Stimulated activated CD8-positive, alpha-beta memory T cell treated with anti-CD3 and anti-CD28 coated beads, Interleukin-7, amount 100 ng/mL, for 48 hours (primary cell): ENCODE measurements at regions not wholly inside any gene's neighbourhood (a gene's known extent, or its start where the extent isn't known, plus 50 kb on each side); places are given as distances from the start of the nearest gene placed in this dataset.
"Not testable (repeated sequence)": the region's sequence is repeated elsewhere in the genome, so short reads cannot be mapped to it uniquely, and the experiment has no call there.

Experiments used
- DNase-seq, 2 donors: peaks; one replicate each; pipeline ENCODE4 v3.0.0-alpha.2; 2020; ENCODE audit warnings: low read depth in 1 of 2; ENCODE audit errors: extremely low read depth in 1 of 2

DNA sequence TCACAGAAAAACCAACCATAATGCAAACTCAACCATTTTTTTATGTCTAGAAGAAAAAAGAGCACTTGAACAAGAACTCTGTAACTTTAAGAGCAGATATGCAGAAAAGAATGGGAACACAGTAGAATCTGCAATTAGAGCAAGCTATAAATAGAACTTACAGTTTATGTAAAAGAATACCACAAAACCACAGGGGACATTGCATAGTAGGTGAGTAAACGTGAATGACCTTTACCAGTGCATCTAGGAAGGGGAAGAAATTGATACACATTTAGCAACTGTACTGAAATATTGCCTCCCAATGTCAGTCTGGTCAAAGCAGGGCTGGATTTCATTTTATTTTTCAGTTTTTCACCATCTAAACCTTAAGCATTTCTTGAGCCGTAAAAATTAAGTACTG lies 242.2 kb upstream of the EDNRB start:
- DNase-seq: no peak

DNA sequence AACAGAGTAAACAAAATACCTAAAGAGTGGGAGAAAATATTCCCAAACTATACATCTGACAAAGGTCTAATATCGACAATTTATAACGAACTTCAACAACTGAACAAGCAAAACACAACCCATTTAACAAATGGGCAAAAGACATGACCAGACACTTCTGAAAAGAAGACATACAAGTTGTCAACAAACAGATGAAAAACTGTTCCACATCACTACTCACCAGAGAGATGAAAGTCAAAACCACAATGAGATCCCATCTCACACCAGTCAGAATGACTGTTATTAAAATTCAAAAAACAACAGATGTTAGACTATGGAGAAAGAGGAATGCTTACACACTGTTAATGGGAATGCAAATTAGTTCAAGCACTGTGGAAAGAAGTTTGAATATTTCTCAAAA lies 233.8 kb upstream of the EDNRB start:
- DNase-seq: no peak

DNA sequence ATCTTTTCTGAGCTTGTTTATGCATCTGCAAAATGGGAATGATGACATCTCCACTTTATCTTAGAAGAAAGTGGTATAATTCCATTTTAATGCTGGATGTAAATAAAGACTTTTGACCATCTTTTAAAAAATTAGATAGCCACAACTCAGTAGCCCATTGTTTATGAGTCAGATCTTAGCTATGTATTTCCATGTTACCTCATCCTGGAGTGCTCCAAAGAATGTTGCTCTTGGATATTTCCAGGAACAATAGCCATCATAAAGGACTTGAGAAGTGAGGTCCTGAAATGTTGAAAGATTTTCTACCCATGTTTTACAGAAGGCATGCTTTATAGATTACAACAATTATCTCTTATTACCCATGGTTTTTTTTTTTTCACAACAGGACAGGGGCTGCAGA lies 229.3 kb upstream of the EDNRB start:
- DNase-seq: no peak

DNA sequence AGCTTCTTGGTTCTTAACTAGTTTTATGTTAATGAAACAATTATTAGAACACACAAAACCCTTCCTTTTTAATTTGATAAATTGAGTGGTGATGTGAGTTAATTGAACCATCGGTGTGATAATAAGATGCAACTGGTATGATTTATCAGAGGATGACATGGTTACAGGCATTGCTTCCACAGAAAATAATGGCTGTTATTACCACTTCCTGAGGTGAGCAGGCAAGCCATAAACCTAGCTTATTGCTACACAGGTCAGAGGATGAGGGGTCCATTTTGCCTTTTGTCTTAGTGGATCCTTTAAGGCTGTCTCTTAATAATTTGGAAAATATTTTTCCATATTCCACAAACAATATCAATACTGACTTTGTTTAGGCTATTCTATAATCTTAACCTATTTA lies 226.6 kb upstream of the EDNRB start:
- DNase-seq: no peak

DNA sequence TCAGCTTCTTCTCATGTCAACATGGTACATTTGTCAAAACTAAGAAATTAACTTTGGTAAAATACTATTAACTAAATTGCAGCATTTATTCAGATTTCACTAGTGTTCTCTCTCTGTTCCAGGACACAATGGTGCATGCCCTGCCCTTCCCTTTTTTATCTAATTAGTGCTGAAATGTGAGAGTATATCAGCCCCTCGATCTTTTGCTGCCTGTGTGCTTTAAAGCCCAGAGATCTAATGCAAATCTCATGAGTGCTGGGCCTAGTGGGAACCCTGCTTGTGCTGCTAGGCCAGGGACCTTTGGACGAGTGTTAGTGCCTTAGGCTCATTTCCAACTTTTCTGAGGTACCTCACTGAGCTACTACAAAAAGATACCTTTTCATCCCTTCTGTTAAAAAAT lies 221.1 kb upstream of the EDNRB start:
- no peak for DNase-seq

DNA sequence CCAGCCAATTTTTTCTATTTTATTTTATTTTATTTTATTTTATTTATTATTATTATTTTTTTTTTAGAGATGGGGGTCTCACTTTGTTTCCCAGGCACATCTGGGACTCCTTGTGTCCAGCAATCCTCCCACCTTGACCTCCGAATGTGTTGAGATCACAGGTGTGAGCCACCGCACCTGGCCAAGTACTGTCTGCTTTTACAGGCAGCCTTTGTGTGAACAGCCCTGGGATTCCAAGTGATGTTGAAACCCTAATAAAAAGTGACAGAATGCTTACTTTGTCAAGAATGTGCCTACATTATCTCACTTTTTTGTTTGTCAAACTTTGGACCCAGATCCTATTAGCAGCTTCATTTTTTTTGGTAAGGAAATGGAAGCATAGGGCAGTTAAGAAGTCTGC lies 220.1 kb upstream of the EDNRB start:
- no peak for DNase-seq

DNA sequence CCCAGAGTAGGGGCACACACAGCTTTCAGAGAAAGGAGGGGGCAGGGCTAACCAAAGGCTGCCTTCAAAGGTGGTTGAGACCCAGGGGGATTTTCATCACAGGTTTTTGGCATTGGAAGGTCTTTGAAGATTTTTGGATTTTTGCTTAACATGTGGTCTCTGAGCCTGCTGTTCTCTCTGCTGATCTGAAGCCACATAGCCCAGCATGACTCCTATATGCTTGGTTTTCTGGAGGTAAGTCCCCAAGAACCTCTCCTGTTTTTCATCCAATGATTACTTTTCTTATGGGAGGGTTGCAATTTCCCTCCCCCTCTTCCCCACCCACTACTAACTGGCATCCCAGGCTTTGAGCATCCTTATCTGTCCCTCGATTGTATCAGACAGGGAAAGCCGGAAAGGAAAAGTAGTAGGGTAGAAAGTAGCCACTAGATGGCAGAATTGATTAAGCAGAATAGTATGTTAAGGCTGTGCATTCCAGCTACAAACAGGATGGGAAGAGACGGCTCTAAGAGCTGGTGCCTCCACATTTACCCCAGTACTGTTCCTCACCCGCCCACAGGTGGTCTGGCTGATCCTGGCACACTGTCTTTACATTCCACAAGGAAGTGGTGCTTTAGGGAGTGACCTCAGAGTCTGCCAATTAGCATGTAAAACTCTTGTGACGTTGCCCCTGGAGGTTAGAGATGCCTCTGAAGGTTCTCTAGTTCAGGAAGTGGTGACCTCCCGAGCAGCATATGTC lies 218.9 kb upstream of the EDNRB start:
- DNase-seq: peak in 1 of 2 donors; percentile 0

DNA sequence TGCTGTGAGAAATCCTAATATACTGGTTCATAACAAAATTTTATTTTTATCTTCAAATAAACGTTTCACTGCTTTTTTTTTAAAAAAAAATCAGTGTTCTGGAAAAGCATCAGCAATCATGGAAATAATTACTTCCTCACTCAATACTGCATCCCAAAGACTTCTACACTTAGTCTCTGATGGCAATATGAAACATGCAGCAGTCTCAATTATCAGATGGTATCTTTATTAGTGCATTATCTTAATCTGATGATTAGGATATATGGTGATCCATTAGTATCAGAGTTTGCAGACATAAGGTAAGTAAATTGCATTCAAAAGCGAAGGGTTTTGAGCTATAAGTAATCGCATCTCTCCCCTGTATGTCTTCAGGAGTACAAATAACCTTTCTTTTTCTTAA lies 218.3 kb upstream of the EDNRB start:
- no peak for DNase-seq

DNA sequence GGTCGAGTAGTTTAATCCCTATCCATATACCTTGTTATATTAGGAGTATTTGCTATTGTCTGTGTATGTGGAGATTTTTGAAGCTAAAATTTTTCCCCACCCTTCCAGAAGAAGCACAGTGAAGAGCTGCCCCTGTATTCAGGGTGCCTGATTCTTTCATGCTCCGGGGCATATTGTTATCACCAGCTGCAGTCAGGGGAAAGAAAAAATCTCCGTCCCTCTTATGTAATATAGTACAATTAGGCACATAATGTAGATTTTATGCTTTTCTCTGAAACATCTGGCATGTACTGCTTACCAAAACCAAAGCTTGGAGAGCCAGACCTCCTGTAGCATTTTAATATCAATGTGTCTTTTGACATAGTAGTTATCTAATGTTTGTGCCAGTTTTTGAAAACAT lies 214.9 kb upstream of the EDNRB start:
- DNase-seq: no peak

DNA sequence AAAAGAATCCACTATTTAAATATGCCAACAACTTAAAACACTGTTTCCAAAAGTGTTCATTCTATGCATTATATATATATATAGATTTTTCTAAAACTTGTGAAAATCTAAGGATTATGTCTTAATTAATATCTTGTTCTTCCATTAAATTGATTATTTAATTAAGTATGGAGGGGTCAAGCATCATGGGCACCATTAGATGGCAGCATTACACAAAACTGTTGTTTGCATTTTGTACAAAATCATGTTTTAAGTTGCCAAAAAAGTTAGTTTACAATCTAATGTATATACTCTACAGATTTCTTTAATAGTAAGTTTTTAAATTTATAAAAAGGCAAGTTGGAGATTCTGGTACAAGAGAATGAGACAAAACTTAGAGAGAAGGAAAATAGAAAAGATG lies 213.2 kb upstream of the EDNRB start:
- DNase-seq: no peak

DNA sequence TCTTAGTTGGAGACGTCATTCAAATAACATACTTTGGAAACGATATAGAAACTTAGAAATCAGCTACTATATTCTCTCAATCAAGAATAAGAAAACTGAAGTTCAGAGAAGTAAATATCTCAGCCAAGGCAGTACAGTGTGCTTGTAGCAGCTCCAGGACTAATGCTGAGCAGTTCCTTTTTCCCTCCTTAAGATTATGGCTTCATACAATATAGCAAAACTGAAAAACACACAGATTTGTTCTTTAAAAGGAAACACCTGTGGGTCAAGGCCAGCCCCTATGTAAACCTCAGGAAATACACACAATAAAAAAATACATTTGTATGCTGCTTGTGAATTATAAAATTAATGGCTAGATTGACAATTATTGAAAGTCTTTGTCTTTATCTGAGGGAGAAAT lies 212.7 kb upstream of the EDNRB start:
- DNase-seq: no peak

DNA sequence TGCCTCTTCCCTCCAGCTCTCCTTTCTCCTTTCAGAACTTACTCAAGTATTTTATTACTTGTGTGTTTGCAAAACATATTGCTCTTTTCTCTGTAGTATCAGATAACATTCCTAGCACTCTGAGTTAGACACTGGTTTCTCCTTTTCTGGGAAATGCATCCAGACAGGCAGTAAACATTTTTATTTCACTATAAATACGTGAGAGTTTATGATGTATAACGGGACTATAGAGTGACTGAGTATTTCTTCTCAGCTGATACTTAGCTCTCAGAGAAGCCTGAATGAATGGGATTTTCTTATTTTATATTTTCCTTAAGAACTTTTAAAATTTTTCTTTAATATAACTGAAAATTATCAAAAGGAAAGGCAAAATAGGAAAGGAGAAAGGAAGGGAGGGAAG lies 211.2 kb upstream of the EDNRB start:
- no peak for DNase-seq

DNA sequence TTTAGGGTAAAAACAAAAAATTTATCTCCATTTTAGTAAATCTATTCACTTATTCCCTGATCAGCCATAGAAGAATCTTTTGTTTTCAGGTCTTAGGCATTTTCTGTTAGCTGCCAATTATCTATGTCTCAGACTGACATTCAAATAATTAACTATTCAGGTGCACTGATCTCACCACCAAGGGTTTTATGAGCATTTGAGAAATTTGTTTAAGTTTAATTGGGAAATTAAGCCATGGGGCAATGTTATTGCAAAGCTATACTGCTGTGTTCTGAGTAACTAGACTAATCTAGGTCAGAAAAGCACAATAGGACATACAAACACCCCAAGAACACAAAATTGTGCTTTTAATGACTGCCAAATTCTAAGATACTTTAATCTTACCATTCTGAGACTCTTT lies 210.7 kb upstream of the EDNRB start:
- DNase-seq: no peak

DNA sequence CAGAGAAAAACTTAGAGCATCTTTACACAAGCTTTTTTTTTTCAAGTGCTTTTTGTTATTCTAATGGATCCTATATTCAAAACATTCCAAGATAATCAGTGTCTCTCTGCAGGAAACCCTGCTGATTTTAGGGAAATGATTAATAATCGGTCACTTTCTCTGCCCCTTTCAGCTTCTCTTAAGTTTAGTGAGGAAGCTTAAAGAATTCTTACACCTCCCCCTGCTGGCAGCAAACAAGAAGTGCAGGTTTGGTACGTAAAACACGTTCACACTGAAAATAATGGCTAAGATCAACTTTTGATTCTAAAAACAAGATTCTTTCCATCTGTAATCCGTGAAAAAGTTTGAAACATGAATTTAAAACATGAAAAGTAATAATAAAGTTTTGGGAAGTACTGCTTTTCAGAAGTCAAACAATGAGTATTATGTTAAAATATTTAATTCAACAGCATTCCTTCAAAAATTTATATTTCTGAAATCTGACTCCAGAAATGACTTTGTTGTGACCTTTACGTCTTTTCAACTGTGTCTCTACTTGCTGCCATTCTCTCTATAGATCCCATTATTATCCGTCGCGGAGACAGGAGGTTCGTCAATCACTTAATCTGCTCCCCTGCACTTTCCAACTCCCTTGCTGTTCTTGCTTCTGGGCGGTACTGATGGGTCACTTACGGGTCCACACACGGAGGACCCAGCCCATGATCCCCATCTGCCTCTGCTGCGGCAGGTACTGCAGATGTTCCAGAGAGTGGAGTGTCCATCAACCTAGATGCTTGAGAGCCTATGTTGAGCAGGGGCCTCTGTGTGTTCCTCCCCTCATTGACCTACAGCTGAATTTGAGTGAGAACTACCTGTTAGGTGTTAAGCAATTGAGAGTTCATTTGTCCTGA lies 203.1 kb upstream of the EDNRB start:
- peak in 1 of 2 donors; percentile 5 for DNase-seq

DNA sequence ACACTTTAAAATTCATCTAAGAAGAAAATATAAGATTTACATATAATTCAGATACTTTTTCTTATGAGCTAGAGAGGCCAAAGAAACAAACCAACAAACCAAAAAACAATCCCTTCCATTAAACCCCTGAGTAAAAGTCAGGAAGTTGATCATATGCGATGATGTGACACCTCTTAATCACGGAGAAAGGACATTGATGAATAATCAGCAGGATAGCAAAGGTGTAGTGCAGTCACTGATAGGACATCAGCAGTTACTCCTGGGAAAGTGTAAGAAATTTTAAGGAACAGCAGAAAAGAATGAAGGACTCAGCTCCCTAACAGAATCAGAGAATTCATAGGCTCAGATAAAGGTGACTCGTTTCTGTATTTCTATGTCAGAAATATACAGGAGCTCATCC lies 202.4 kb upstream of the EDNRB start:
- no peak for DNase-seq

DNA sequence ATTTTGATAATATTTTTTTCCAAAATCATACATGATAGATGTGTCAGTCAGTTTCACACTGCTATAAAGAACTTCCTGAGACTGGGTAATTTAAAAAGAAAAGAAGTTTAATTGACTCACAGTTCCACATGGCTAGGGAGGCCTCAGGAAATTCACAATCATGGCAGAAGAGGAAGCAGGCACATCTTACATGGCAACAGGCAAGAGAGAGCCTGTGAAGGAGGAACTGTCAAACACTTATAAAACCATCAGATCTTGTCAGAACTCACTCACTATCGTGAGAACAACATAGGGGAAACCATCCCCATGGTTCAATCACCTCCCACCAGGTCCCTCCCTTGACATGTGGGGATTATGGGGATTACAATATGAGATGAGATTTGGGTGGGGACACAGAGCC lies 201.5 kb upstream of the EDNRB start:
- not testable (repeated sequence) for DNase-seq

DNA sequence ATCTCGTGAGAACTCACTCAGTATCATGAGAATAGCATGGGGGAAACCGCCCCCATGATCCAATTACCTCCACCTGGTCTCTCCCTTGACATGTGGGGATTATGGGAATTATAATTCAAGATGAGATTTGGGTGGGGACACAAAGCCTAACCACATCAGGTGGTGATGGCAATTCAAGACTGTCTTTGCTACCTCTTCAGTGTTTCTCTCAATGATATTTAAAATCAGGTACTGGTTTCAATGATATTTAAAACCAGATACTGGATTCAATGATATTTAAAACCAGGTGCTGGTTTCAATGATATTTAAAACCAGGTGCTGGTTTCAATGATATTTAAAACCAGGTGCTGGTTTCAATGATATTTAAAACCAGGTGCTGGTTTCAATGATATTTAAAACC lies 198.4 kb upstream of the EDNRB start:
- not testable (repeated sequence) for DNase-seq

DNA sequence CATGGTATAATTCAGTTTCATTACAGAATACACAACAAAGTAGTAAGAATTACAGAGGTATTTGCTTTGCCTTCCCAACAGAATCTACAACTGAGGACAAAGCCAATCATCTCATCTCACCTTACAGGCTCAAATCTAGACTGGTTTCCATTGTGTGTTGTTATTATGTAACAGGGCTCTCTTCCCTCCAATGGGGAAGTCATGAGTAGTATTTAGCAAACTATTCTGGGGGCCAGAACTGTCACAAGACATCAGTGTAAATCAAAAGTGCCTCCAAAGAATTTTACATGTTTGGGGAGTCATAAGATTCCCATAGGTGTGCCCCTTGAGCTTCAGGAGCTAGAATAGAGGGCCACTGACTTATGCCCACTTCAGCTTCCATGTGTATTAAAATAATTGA lies 187.0 kb upstream of the EDNRB start:
- DNase-seq: no peak

DNA sequence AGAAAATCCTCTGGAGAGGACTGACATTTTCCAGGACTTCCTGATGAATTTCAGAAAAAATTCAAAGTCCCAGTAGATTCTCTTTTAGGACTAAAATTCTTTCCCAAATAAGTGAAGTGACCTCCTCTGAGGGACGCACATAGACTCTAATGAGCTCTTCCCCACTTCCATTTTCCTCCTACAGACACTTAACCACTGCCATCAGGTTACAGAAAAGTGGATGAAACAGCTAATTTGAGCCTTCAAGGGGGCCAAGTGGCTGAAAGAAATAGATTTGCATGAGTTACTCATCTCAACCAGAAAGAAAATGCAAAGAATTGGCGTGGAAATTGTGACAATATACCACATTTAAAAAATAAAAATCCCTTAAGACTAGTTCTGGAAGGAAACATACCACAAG lies 185.3 kb upstream of the EDNRB start:
- no peak for DNase-seq

DNA sequence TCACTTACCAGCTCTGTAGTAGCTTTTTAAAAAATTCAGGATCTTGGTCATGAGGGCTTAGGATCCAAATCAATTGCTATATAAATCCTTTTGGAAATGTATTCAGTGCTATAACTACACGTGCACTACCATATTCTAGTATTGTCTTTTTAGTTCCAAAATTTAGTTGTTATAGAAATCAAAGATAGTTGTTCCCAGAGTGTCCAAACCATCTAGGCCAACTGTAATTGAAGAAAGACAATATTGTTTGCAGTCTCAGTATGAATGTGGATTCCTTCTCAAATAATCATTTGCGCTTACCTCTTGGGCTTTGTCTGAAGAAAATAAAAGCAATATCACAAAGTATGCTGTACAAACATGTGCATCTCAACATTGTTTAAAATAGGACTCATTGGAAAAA lies 184.1 kb upstream of the EDNRB start:
- DNase-seq: no peak

DNA sequence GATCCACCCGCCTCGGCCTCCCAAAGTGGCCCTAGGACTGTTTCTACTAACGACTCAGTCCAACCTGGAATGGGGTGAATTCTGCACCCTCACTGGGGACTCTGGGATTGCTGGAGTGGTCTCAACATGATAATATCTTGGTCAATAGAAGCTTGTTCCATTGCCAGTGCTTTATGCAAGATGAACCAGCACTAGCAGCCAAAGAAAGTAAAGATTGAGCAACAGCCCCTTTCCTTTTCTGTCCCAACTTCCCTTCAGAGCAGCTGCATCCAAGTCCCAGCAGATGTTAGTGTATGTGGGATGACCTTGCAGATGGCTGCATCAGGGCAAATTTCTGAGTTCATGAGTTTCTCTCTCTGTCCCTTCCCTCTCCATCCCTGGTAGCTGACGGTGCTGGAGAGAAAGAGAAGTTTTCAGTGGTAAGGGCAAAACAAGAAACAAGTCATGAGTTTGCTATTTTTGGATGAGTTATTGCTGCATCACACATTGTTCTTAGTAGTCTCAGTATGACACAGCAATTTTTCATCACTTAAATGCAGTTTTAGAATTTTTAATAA lies 183.6 kb upstream of the EDNRB start:
- no peak for DNase-seq

DNA sequence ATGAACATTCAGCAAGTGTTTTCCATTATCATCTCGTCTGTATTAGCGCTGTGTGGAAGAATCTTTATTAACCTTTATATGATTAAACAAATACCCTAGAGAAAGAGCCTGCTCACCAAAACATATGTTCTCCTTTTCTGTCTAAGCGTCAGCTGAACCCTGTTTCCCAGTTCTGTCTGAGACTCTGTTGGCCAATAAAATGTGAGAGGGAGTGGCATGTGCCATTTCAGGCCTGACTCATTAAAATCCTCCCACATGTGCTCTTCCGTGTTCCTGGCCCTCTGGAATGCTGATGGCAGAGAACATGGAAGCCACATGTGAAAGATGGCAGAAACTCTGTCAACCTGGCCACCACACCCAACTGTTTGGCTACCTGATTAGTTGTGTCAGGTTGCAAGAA lies 181.9 kb upstream of the EDNRB start:
- no peak for DNase-seq
